ENCODE measurements at regions not wholly inside any gene's neighbourhood (a gene's known extent, or its start where the extent isn't known, plus 50 kb on each side); places are given as distances from the start of the nearest gene placed in this dataset.
A peak's percentile ranks its signal among the peaks of the same experiment; 100 is the strongest.

DNA sequence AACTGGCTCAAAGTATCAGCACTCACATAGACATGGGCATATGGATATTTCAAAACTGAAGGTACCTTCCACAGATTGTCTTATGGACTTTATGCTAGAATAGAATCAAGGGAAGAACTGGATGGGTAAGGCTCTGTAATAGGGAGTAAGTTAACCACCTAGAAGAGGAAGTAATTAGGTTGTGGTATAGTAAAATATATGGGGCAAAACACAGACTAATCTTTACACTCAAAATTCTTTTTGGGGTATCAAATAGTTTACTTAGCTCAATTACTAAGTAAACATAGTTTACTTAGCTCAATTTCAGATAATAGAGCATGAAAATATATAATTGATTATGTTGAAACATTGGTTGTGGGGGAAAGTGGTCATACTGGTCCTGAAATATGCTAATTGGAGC, 94.2 kb upstream of the ATXN1 start:
- no peak for DNase-seq

GRCh38 chr6:16854986-16855385, 93.7 kb upstream of the ATXN1 start:
- DNase-seq, result no peak

- peak in 1 of 3 donors; percentile 35 for DNase-seq
Observed at GRCh38 chr6:16852671-16853070, 91.4 kb upstream of the ATXN1 start.

DNA sequence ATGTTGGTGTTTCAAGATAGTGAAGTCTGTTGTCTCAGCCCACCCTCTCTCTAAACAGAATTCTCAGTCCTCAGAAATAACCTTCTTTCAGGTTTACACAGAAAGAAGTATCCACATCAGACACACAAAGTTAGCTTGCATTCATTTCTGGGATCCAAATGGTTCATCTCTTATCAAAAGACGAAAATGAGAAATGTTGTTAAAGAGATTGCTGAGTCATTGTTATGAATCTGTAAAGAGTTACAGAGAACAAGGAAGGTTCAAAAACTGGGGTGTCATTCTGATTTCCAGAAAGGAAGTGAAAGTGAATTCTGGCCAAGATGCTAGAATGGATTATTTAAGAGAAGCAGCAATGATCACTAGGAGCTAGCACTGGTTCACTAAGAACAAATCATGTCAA, 90.5 kb upstream of the ATXN1 start:
- no peak for DNase-seq

GRCh38 chr6:16851044-16851540, 89.8 kb upstream of the ATXN1 start:
- DNase-seq, result no peak

- no peak for DNase-seq
Observed at GRCh38 chr6:16850681-16851026, 89.4 kb upstream of the ATXN1 start.

DNA sequence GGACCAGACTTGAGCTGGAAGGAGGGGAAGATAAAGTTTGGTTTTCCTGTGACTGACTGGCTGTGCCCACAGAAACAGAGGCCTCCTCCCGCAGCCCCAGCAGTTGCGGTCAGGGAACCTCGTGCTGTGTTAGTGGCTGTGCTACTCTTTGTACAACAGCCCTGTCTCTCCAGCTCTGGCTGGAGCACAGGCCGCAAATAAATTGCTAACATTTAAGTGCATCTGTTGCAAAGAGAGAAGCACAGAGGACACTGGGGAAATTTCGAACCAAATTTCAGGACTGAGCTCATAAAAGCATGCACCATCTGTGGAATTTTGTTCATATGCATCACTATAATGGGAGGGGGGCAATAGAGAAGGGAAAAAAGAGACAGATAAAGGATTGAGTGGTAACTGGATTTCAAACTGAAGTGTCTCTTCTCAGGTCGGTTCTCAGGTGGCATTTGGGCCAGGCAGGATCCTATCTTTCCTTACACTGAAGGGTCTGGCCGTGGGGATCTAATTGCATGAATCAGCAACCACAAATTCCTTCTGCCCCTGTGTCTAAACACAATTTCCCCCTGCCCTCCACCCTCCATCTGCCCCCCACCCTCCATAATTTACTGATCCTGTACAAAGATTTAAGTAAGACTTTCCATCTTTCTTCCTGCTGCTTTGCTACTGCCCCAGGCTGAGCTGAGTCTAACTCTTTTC, 88.9 kb upstream of the ATXN1 start:
- DNase-seq, result peak in 1 of 3 donors; percentile 47

DNA sequence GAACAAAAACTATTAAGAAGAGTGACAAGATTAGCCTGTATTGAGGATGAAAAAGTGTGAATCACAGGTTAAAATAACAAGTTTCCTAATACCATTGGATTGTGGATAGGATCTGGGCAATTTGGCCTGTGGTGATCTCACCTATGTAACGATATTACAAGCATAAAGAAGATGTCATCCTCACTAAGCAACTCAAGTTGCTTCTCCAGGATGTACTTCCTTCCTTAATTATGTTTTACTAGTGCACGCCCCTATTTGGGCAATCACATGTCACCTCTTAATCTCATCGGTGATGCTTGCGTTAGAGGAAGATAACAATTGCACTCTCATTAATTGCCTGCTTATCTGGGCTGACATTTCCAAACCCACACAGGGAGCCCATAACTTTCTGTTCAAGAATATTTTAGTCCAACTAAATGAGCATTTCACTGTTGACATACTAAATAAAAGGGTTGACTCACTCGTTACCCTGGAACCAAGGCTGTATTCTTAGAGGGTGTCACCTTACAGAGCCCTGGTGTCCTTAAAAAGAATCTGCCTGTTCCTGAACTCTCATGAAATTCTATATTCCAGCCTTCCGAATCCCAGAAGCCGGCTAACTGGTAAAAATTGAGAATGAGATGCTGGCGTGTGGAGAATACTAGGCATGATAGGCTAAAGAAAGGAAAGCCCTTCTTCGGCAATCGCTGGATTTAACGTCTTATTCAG, 88.2 kb upstream of the ATXN1 start:
- peak in 1 of 3 donors; percentile 43 for DNase-seq

DNA sequence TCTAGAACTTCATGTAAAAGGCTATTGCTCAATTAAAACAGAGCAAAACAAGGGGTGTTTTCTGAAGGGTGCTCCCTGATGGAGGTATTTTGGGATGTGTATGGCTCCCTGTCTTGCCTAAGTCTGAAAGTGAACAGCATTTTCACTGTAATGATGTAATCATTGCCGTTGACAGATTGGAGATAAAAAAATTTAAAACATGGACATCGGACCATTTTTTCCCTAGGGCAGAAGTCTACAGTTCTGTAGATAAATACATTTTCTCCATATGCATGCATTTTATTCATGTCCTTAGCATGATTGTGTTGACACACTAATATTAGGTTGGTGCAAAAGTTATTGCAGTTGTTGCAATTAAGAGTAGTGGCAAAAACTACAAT, 85.1 kb upstream of the ATXN1 start:
- DNase-seq, result no peak

GRCh38 chr6:16844183-16844582, 82.9 kb upstream of the ATXN1 start:
- DNase-seq, result peak in 1 of 3 donors; percentile 70

DNA sequence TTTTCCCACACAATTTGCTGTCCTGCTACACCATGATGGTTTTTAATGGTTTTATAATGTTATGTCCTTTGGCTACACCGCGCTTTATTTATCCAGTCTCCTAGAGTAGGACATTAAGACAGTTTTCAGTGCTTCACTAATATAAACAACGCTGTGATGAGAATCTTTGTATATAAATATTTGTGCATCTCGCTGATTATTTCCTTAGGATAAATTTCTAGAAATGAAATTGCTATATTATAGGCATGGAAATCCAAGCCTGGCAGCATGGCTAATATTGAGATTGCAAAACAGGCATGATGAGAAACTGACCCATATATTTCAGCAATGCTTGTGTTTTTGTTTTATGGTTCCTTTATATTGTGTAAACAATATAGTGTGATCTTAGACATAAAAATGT, 81.4 kb upstream of the ATXN1 start:
- no peak for DNase-seq

- no peak for DNase-seq
Observed at GRCh38 chr6:16841241-16841640, 80.0 kb upstream of the ATXN1 start.

- no peak for DNase-seq
Observed at GRCh38 chr6:16840725-16841124, 79.5 kb upstream of the ATXN1 start.

DNA sequence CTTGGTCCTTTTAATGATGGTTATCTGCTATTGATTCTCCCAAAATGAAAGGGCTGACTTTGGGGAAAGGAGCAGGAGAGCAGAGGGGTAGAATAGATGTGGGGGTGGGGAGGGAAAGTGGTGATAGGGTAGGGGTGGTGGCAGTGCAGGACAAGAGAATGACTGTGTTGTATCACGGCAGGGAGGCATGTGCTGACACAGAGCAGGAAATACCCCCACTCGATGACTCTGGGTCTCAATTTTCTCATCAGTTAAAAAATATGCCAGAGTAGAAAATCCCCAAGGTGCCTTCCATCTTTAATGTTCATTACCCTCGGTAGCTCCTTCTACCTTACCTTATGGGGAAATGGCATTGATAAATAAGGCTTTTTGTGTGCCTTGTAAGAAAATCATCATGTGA, 79.0 kb upstream of the ATXN1 start:
- DNase-seq, result no peak

GRCh38 chr6:16839631-16840179, 78.4 kb upstream of the ATXN1 start:
- no peak for DNase-seq

DNA sequence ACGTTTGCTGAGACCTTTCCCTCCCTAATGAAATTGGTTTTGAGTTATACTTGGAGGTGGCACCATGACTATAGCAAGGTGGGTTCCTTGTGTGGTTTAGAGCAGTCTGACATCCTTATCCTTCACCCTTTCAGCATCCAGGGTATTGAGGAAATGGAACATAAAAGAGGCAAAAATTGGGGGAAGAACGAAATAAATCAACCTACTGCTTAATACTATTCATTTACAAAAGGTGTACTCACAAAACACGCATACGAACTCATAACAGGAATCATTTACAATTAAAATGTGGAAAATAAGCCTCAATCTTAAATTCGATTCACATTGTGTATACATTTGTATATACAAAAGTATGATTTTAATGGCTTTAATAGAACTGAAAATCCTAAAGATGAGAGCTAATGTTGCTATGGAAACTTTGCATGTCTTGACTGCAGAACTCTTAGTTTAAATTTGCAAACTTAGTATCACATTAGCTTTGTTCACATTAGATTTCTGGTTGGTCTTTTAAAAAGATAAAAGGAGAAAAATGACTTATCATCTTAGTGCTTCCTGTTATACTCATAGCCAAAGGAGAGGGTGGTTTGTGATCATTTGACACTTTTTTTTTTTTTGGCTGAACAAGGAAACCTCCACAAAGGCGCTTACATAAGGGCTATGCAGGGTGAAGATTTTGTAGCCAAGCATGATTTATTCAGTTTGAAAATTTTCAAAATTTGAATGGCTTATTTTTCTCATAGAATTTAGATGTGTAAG, 76.1 kb upstream of the ATXN1 start:
- no peak for DNase-seq

DNA sequence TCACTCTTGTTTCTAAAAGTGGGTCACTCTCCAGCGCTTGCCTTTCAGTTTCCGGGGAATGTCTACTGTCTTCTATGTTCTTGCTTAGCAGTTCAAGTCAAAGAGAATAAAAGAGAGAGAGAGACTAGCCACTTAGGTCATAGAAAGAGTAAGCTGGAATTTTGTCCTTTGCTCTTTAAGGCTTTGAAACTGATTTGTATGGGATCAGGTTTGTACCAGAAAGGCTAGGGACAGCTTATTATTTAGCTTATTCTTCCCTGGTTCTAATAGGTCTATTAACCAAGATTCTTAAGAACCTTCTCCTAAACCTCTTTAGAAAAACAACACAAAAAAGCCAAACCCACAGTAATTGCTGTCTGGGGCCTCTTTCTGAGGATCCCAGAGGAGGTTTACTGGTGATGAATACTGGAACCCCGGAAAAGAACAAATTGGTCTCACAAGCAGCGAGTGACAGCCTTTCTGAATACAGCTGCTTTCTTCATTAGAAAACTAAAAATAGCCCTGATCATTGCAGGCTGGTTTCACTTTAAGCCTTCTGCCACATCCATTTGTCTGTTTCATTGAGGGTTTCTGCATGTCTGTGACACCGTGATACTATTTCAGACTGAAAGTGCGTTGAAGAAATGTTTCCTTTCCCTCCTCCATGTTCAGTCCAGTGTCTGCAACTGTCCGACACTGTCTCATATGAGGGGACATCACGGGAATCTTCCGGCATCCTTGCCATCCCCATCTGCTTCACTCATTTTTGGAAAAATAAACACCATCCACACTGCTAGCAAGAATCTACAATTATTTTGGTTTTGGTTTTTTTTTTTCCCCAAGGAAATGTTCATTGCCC, 75.1 kb upstream of the ATXN1 start:
- peak; percentile 32 to 77 (median 48) for DNase-seq

DNA sequence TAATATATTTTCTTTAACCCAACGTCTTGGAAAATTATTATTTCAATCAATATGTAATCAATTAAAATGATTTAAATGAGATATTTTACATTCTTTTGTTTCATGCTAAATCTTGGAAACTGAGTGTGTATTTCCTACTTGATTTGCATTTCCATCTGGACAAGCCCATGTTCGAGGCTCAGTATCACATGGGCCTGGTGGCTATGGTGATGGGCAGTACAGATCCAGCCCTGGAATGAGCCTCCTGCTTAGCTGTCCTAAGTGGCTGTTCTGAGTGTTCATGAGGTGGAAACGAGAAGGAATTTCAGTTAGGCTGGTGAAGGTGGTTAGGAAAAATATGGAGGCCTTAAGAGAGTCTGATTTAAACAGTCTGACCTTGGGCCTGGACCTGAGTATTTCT, 73.0 kb upstream of the ATXN1 start:
- no peak for DNase-seq

DNA sequence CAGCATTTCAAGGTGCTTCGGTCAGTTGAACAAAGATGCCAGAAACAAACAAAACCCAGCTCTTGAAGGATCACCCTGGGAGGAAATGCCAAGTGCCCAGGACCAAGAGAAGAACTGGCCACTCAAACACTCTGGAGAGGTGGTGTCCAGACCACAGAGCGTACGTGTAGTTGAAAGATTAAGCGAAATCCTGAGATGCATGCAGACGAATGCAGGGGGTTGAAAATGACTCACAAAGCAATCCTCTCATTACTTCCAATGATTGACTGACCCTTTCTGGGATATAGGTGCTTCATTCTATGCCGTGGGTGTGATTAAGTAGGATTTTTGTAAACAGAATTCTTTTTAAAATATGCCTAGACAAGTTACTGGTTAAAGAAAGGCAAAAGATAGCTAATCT, 71.5 kb upstream of the ATXN1 start:
- no peak for DNase-seq

DNA sequence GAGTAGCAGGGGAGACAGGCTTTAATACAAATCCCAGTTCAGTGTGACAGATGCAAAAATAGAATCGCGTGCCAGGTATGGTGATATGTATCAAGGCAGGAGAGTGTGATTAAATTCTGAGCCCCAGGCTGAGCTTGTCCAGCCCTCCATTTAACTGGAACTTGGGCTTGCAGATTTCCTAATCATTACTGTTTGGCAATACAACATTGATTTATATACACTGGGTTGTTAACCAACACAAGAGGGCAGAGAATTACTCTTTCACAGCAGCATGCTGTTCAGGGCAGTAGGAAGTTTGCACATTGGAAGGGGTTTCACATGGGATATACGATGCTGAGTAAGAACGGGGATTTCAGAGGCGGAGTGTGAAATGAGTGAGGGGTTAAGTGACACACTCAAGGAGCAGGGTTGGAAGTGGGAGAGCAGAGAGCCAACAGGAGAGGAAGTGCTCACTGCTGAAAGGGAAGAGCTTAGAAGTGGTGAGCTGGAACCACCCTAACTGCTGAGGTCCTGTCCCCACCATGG, 70.8 kb upstream of the ATXN1 start:
- DNase-seq, result no peak

DNA sequence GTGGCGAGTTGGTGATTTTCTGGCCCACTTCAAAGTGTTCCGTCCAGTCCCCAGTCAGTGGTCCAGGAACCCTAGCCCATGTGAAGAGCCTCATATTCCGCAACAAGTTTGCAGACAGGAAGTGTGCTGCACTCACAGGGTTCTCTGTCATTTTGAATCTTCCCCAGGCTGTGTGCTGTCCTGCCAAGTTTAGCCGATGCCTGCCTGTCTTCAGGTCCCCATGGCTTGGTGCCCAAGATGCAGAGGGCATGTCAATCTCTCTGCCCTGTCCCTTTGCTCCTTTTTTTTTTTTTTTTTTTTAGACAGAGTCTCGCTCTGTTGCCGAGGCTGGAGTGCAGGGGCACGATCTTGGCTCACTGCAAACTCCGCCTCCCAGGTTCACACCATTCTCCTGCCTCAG, 69.9 kb upstream of the ATXN1 start:
- no peak for DNase-seq

All from muscle of back (tissue), 3 donors.